ENCODE measurements at regions not wholly inside any gene's neighbourhood (a gene's known extent, or its start where the extent isn't known, plus 50 kb on each side); places are given as distances from the start of the nearest gene placed in this dataset.
A peak's percentile ranks its signal among the peaks of the same experiment; 100 is the strongest.

- DNase-seq (ENCODE audit: low read depth, low spot score) = no peak
- H3K4me3 ChIP-seq (ENCODE audit: low read depth, low read length) = no peak overlapping the region
- TF ChIP-seq CTCF (IDR thresholded peaks at IDR 0.05; ENCODE audit: low read depth, low read length) = no peak
- in situ Hi-C loops (cut with HindIII; ENCODE audit: low sequenced_read_pairs) = no loop called here
Measured at GRCh38 chr4:175871774-175872405, 59.8 kb upstream of the GPM6A start.

GRCh38 chr4:175873707-175874106 lies 61.6 kb upstream of the GPM6A start:
- no peak for DNase-seq (ENCODE audit: low read depth, low spot score)
- in situ Hi-C loops (cut with HindIII; ENCODE audit: low sequenced_read_pairs) = no loop called here
- TF ChIP-seq CTCF (IDR thresholded peaks at IDR 0.05; ENCODE audit: low read depth, low read length) = no peak
- no peak overlapping the region for H3K4me3 ChIP-seq (ENCODE audit: low read depth, low read length)

- DNase-seq (ENCODE audit: low read depth, low spot score) = no peak
- no peak for TF ChIP-seq CTCF (IDR thresholded peaks at IDR 0.05; ENCODE audit: low read depth, low read length)
- H3K4me3 ChIP-seq (ENCODE audit: low read depth, low read length) = no peak overlapping the region
- in situ Hi-C loops (cut with HindIII; ENCODE audit: low sequenced_read_pairs) = no loop called here
Measured at GRCh38 chr4:175874306-175874705, 62.2 kb upstream of the GPM6A start.

- DNase-seq (ENCODE audit: low read depth, low spot score) = no peak
- H3K4me3 ChIP-seq (ENCODE audit: low read depth, low read length) = no peak overlapping the region
- no peak for TF ChIP-seq CTCF (IDR thresholded peaks at IDR 0.05; ENCODE audit: low read depth, low read length)
Measured at GRCh38 chr4:175875993-175876771, 64.1 kb upstream of the GPM6A start.

GRCh38 chr4:175882891-175883290 lies 70.8 kb upstream of the GPM6A start:
- TF ChIP-seq CTCF (IDR thresholded peaks at IDR 0.05; ENCODE audit: low read depth, low read length) = no peak
- no peak for DNase-seq (ENCODE audit: low read depth, low spot score)
- in situ Hi-C loops (cut with HindIII; ENCODE audit: low sequenced_read_pairs) = no loop called here
- no peak overlapping the region for H3K4me3 ChIP-seq (ENCODE audit: low read depth, low read length)

More at GRCh38 chr4:175875993-175876771, 64.1 kb upstream of the GPM6A start:
- in situ Hi-C loops (cut with HindIII; ENCODE audit: low sequenced_read_pairs) = no loop called here

GRCh38 chr4:175884048-175884447 lies 72.0 kb upstream of the GPM6A start:
- H3K4me3 ChIP-seq (ENCODE audit: low read depth, low read length) = no peak overlapping the region
- in situ Hi-C loops (cut with HindIII; ENCODE audit: low sequenced_read_pairs) = no loop called here
- peak; percentile 12 for DNase-seq (ENCODE audit: low read depth, low spot score)
- no peak for TF ChIP-seq CTCF (IDR thresholded peaks at IDR 0.05; ENCODE audit: low read depth, low read length)
